ENCODE measurements at regions not wholly inside any gene's neighbourhood (a gene's known extent, or its start where the extent isn't known, plus 50 kb on each side); places are given as distances from the start of the nearest gene placed in this dataset.

GRCh38 chr2:212607080-212607479 lies 68.5 kb upstream of the ERBB4 start:
- TF ChIP-seq CTCF (IDR thresholded peaks at IDR 0.05; ENCODE audit: insufficient read depth, low read length, poor library complexity, severe bottlenecking) (no peak), EZH2phosphoT487 (conservative IDR thresholded peaks at IDR 0.05; ENCODE audit: low read length) (no peak)
